Kidney (tissue), 13 donors: ENCODE measurements at regions not wholly inside any gene's neighbourhood (a gene's known extent, or its start where the extent isn't known, plus 50 kb on each side); places are given as distances from the start of the nearest gene placed in this dataset.
"Not testable (repeated sequence)": the region's sequence is repeated elsewhere in the genome, so short reads cannot be mapped to it uniquely, and the experiment has no call there.

Source experiments
- DNase-seq, 5 donors: peaks; one replicate each; pipeline ENCODE4 v3.0.0-alpha.2; 2013 to 2020
- FAIRE-seq: peaks from 2 replicates; lab custom pipeline; 2012; peaks lifted over from hg19 to GRCh38; lab: Jason Lieb, UNC
- H3K27ac ChIP-seq, 2 donors: one replicate each; pipeline ENCODE4 v1.7.0; 2013; ENCODE audit warnings: low read depth in 2 of 2, low read length in 2 of 2, inconsistent platforms in 1 of 2
- H3K27me3 ChIP-seq: one replicate; pipeline ENCODE4 v1.7.1; 2013; ENCODE audit warnings: low read length, inconsistent platforms; ENCODE audit not compliant: control insufficient read depth, insufficient read depth
- H3K36me3 ChIP-seq, 3 donors: one replicate each; pipeline versions ENCODE4 v1.7.0 to v1.7.1; 2013; ENCODE audit warnings: low read length in 3 of 3, control low read depth in 1 of 3, inconsistent platforms in 1 of 3; ENCODE audit not compliant: insufficient read depth in 3 of 3, control insufficient read depth in 2 of 3
- H3K4me1 ChIP-seq, 3 donors: one replicate each; pipeline versions ENCODE4 v1.7.0 to v1.7.1; 2013; ENCODE audit warnings: low read length in 3 of 3, inconsistent platforms in 1 of 3, low read depth in 1 of 3; ENCODE audit not compliant: control insufficient read depth in 2 of 3, insufficient read depth in 2 of 3
- H3K4me3 ChIP-seq, 3 donors: one replicate each; pipeline versions ENCODE4 v1.7.0 to v1.8.1; 2013; ENCODE audit warnings: low read length in 3 of 3, control low read depth in 1 of 3, inconsistent platforms in 1 of 3
- H3K9ac ChIP-seq, 3 donors: one replicate each; pipeline versions ENCODE4 v1.7.0 to v1.7.1; 2013; ENCODE audit warnings: low read length in 3 of 3, control low read depth in 1 of 3, inconsistent platforms in 1 of 3
- H3K9me3 ChIP-seq, 3 donors: one replicate each; pipeline versions ENCODE4 v1.7.0 to v1.7.1; 2013; ENCODE audit warnings: low read length in 3 of 3, control low read depth in 1 of 3, inconsistent platforms in 1 of 3; ENCODE audit not compliant: control insufficient read depth in 2 of 3, insufficient read depth in 1 of 3
- CTCF ChIP-seq: IDR thresholded peaks from 3 replicates; pipeline ENCODE4 v1.5.1; 2012; ENCODE audit warnings: mild to moderate bottlenecking, moderate library complexity, borderline replicate concordance; ENCODE audit not compliant: insufficient read depth; ENCODE audit errors: extremely low read depth
- intact Hi-C: fragments of 100-400 bp; cut with DNase I; formaldehyde crosslinking; loops from one replicate; pipeline ENCODE4 v1.11.1; 2022
- donor health status: control.
- donor health status: control.
- donor health status: control.
- donor health status: control.
- donor health status: control.
- donor health status: DM: yes; HTN: yes; CAD: no.
- donor health status: Normal renal cell carcinoma (clear cell type).

GRCh38 chr3:21955406-21955805 is 204.4 kb upstream of the ZNF385D start:
- Histone ChIP-seq H3K36me3 (no peaks in the 10 kb centered on the region), H3K9me3 (no peaks in the 10 kb centered on the region), H3K9ac (no peak overlapping the region), H3K27ac (no peak overlapping the region), H3K4me3 (no peak overlapping the region), H3K4me1 (no peaks in the 10 kb centered on the region), H3K27me3 (no peaks in the 10 kb centered on the region)
- TF ChIP-seq CTCF = no peak
- intact Hi-C loops = no loop called here
- DNase-seq (no peak), FAIRE-seq (no peak)

GRCh38 chr3:21960033-21960432 is 209.0 kb upstream of the ZNF385D start:
- Histone ChIP-seq H3K36me3 (no peaks in the 10 kb centered on the region), H3K9ac (no peak overlapping the region), H3K27me3 (no peaks in the 10 kb centered on the region), H3K4me3 (no peak overlapping the region), H3K4me1 (no peaks in the 10 kb centered on the region), H3K27ac (no peak overlapping the region), H3K9me3 (no peaks in the 10 kb centered on the region)
- FAIRE-seq (no peak), DNase-seq (no peak)
- TF ChIP-seq CTCF = no peak
- intact Hi-C loops = no loop called here

- no peak for TF ChIP-seq CTCF
- Histone ChIP-seq H3K4me3 (no peak overlapping the region), H3K9ac (no peak overlapping the region), H3K36me3 (no peaks in the 10 kb centered on the region), H3K9me3 (no peaks in the 10 kb centered on the region), H3K4me1 (no peaks in the 10 kb centered on the region), H3K27ac (no peak overlapping the region), H3K27me3 (no peaks in the 10 kb centered on the region)
- peak in 1 of 5 donors; percentile 7 for DNase-seq
- intact Hi-C loops = no loop called here
- no peak for FAIRE-seq
These were observed 211.4 kb upstream of the ZNF385D start for GRCh38 chr3:21962456-21962855.

- H3K27me3 ChIP-seq, intact Hi-C loops, FAIRE-seq, DNase-seq, H3K4me3 ChIP-seq, H3K27ac ChIP-seq, H3K36me3 ChIP-seq, H3K9me3 ChIP-seq, H3K9ac ChIP-seq, H3K4me1 ChIP-seq: not testable (repeated sequence)
These were observed 215.4 kb upstream of the ZNF385D start for GRCh38 chr3:21966457-21966856.
